ENCODE measurements at regions not wholly inside any gene's neighbourhood (a gene's known extent, or its start where the extent isn't known, plus 50 kb on each side); places are given as distances from the start of the nearest gene placed in this dataset.

GRCh38 chr1:182195733-182196132, 134.2 kb upstream of the ZNF648 start:
- Histone ChIP-seq H3K9me3 (ENCODE audit: control insufficient read depth in 2 of 2, low read length in 2 of 2) (no peaks in the 10 kb centered on the region), H3K4me3 (ENCODE audit: low read length in 2 of 2) (no peak overlapping the region), H3K36me3 (ENCODE audit: control insufficient read depth in 2 of 2, insufficient read depth in 2 of 2, low read length in 2 of 2) (no peaks in the 10 kb centered on the region), H3K27me3 (ENCODE audit: control insufficient read depth in 1 of 2, insufficient read depth in 2 of 2, low read length in 2 of 2) (no peaks in the 10 kb centered on the region), H3K4me1 (ENCODE audit: control insufficient read depth, insufficient read depth, low read length) (peaks cover 5% of the 10 kb centered on the region), H3K9ac (ENCODE audit: low read length in 2 of 2) (no peak overlapping the region), H3K27ac (ENCODE audit: low read length) (no peak overlapping the region)

DNA sequence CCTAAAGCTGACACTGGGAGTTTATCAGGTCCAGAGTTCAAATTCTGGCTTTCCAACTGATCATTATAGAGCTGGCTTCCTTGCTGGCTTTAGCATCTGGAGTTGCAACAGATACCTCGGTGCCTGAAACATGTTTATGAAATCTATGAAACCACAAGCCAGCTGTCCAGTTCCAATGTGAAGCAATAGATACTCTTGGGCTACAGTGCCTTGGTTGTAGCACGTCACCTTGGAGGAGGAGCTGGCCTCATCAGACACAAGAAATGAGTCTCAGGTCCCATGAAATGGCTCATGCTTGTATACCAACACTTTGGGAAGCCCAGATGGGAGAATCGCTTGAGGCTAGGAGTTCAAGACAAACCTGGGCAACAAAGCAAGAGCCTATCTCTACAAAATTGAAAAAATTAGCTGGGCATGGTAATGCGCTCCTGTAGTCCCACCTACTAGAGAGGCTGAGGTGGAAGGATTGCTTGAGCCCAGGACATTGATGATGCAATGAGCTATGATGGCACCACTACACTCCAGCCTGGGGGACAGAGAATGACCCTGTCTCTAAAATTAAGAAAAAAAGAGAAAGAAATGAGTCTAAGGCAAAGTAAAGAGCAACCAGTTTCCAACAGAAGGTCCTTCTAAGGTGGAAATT, 132.5 kb upstream of the ZNF648 start:
- H3K9me3 ChIP-seq (ENCODE audit: control insufficient read depth in 2 of 2, low read length in 2 of 2), result no peaks in the 10 kb centered on the region
- H3K9ac ChIP-seq (ENCODE audit: low read length in 2 of 2), result no peak overlapping the region
- no peak overlapping the region for H3K4me3 ChIP-seq (ENCODE audit: low read length in 2 of 2)
- H3K27me3 ChIP-seq (ENCODE audit: control insufficient read depth in 1 of 2, insufficient read depth in 2 of 2, low read length in 2 of 2), result no peaks in the 10 kb centered on the region
- no peak overlapping the region for H3K27ac ChIP-seq (ENCODE audit: low read length)
- peaks cover 5% of the 10 kb centered on the region for H3K4me1 ChIP-seq (ENCODE audit: control insufficient read depth, insufficient read depth, low read length)
- H3K36me3 ChIP-seq (ENCODE audit: control insufficient read depth in 2 of 2, insufficient read depth in 2 of 2, low read length in 2 of 2), result no peaks in the 10 kb centered on the region

GRCh38 chr1:182192966-182193365, 131.5 kb upstream of the ZNF648 start:
- Histone ChIP-seq H3K36me3 (ENCODE audit: control insufficient read depth in 2 of 2, insufficient read depth in 2 of 2, low read length in 2 of 2) (no peaks in the 10 kb centered on the region), H3K4me1 (ENCODE audit: control insufficient read depth, insufficient read depth, low read length) (peaks cover 5% of the 10 kb centered on the region), H3K27me3 (ENCODE audit: control insufficient read depth in 1 of 2, insufficient read depth in 2 of 2, low read length in 2 of 2) (no peaks in the 10 kb centered on the region), H3K4me3 (ENCODE audit: low read length in 2 of 2) (no peak overlapping the region), H3K27ac (ENCODE audit: low read length) (no peak overlapping the region), H3K9ac (ENCODE audit: low read length in 2 of 2) (no peak overlapping the region), H3K9me3 (ENCODE audit: control insufficient read depth in 2 of 2, low read length in 2 of 2) (no peaks in the 10 kb centered on the region)

GRCh38 chr1:182192215-182192614, 130.7 kb upstream of the ZNF648 start:
- no peaks in the 10 kb centered on the region for H3K27me3 ChIP-seq (ENCODE audit: control insufficient read depth in 1 of 2, insufficient read depth in 2 of 2, low read length in 2 of 2)
- no peak overlapping the region for H3K27ac ChIP-seq (ENCODE audit: low read length)
- peaks cover 5% of the 10 kb centered on the region for H3K4me1 ChIP-seq (ENCODE audit: control insufficient read depth, insufficient read depth, low read length)
- no peaks in the 10 kb centered on the region for H3K36me3 ChIP-seq (ENCODE audit: control insufficient read depth in 2 of 2, insufficient read depth in 2 of 2, low read length in 2 of 2)
- H3K9me3 ChIP-seq (ENCODE audit: control insufficient read depth in 2 of 2, low read length in 2 of 2), result no peaks in the 10 kb centered on the region
- no peak overlapping the region for H3K4me3 ChIP-seq (ENCODE audit: low read length in 2 of 2)
- no peak overlapping the region for H3K9ac ChIP-seq (ENCODE audit: low read length in 2 of 2)

- Histone ChIP-seq H3K27me3 (ENCODE audit: control insufficient read depth in 1 of 2, insufficient read depth in 2 of 2, low read length in 2 of 2) (no peaks in the 10 kb centered on the region), H3K9ac (ENCODE audit: low read length in 2 of 2) (no peak overlapping the region), H3K4me3 (ENCODE audit: low read length in 2 of 2) (no peak overlapping the region), H3K27ac (ENCODE audit: low read length) (no peak overlapping the region), H3K36me3 (ENCODE audit: control insufficient read depth in 2 of 2, insufficient read depth in 2 of 2, low read length in 2 of 2) (no peaks in the 10 kb centered on the region), H3K4me1 (ENCODE audit: control insufficient read depth, insufficient read depth, low read length) (peaks cover 6% of the 10 kb centered on the region), H3K9me3 (ENCODE audit: control insufficient read depth in 2 of 2, low read length in 2 of 2) (no peaks in the 10 kb centered on the region)
These were observed 130.0 kb upstream of the ZNF648 start for GRCh38 chr1:182191381-182192115.

DNA sequence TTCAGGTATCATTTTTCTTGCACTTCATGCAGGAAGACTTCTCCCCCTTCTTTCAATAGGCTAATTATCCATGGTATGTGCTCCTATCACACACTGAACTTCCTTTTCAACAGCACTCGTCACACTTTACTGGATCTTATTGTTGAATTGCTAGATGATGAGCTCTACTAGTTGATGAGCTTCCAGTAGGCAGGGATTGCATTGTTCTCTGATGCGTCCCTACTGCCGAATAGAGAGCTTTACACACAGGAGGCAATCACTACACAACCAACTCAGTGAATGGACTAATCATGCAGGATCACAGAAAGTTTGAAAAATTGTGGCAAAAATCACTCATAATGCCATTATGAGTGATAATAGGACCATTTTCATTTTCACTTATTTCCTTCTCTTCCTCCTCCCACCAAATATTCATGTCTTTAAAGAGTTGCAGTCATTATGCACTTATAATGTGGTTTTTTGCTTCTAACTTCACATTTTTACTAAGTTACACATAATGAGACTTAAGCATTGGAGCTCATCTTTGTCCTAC, 128.1 kb upstream of the ZNF648 start:
- no peak overlapping the region for H3K9ac ChIP-seq (ENCODE audit: low read length in 2 of 2)
- no peaks in the 10 kb centered on the region for H3K27me3 ChIP-seq (ENCODE audit: control insufficient read depth in 1 of 2, insufficient read depth in 2 of 2, low read length in 2 of 2)
- H3K4me3 ChIP-seq (ENCODE audit: low read length in 2 of 2), result no peak overlapping the region
- H3K4me1 ChIP-seq (ENCODE audit: control insufficient read depth, insufficient read depth, low read length), result peaks cover 7% of the 10 kb centered on the region
- no peaks in the 10 kb centered on the region for H3K9me3 ChIP-seq (ENCODE audit: control insufficient read depth in 2 of 2, low read length in 2 of 2)
- H3K27ac ChIP-seq (ENCODE audit: low read length), result no peak overlapping the region
- no peaks in the 10 kb centered on the region for H3K36me3 ChIP-seq (ENCODE audit: control insufficient read depth in 2 of 2, insufficient read depth in 2 of 2, low read length in 2 of 2)

DNA sequence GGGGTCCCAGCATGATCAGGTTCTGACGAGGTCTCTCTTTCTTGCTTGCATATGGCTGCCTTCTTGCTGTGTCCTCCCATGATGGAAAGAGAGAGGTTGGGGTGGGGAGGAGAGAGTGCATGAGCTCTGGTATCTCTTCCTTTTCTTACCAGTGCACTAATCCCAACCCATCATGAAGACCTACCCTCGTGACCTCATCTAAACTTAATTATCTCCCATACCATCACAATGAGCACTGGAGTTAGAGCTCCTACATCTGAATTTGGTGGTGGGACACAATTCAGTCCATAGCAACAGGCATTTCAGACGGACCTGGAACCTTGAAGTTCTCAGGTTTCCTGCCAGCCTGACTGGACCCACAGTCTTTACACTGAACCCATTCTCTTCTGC, 125.2 kb upstream of the ZNF648 start:
- Histone ChIP-seq H3K9me3 (ENCODE audit: control insufficient read depth in 2 of 2, low read length in 2 of 2) (no peaks in the 10 kb centered on the region), H3K36me3 (ENCODE audit: control insufficient read depth in 2 of 2, insufficient read depth in 2 of 2, low read length in 2 of 2) (no peaks in the 10 kb centered on the region), H3K27me3 (ENCODE audit: control insufficient read depth in 1 of 2, insufficient read depth in 2 of 2, low read length in 2 of 2) (no peaks in the 10 kb centered on the region), H3K4me3 (ENCODE audit: low read length in 2 of 2) (no peak overlapping the region), H3K9ac (ENCODE audit: low read length in 2 of 2) (no peak overlapping the region), H3K27ac (ENCODE audit: low read length) (no peak overlapping the region), H3K4me1 (ENCODE audit: control insufficient read depth, insufficient read depth, low read length) (peaks cover 3% of the 10 kb centered on the region)

- Histone ChIP-seq H3K4me1 (ENCODE audit: control insufficient read depth, insufficient read depth, low read length) (peaks cover 2% of the 10 kb centered on the region), H3K27ac (ENCODE audit: low read length) (no peak overlapping the region)
These were observed 124.6 kb upstream of the ZNF648 start for GRCh38 chr1:182185842-182186756.

DNA sequence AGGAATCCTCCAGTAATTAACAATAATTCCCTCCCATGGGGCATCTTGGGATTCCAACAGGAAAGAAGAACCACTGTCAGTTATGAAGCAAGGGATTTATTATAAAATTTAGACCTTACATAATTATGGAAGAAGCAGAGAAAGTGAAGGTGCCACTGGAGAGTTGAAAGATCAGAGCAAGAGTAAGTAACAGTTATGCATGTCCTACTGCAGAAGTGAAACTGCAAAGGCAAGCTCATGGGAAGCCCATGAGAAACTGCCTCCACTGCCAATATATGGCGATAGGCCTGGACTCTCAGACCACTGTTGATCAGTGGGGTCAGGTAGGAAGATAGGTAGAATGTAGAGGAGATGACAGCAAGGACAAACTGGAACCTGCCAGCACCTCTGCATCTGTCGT, 123.6 kb upstream of the ZNF648 start:
- Histone ChIP-seq H3K9ac (ENCODE audit: low read length in 2 of 2) (no peak overlapping the region), H3K9me3 (ENCODE audit: control insufficient read depth in 2 of 2, low read length in 2 of 2) (no peaks in the 10 kb centered on the region), H3K36me3 (ENCODE audit: control insufficient read depth in 2 of 2, insufficient read depth in 2 of 2, low read length in 2 of 2) (no peaks in the 10 kb centered on the region), H3K27me3 (ENCODE audit: control insufficient read depth in 1 of 2, insufficient read depth in 2 of 2, low read length in 2 of 2) (no peaks in the 10 kb centered on the region), H3K27ac (ENCODE audit: low read length) (no peak overlapping the region), H3K4me3 (ENCODE audit: low read length in 2 of 2) (no peak overlapping the region), H3K4me1 (ENCODE audit: control insufficient read depth, insufficient read depth, low read length) (peaks cover 2% of the 10 kb centered on the region)

More at GRCh38 chr1:182185842-182186756, 124.6 kb upstream of the ZNF648 start:
- Histone ChIP-seq H3K36me3 (ENCODE audit: control insufficient read depth in 2 of 2, insufficient read depth in 2 of 2, low read length in 2 of 2) (no peaks in the 10 kb centered on the region), H3K4me3 (ENCODE audit: low read length in 2 of 2) (no peak overlapping the region), H3K9ac (ENCODE audit: low read length in 2 of 2) (no peak overlapping the region), H3K27me3 (ENCODE audit: control insufficient read depth in 1 of 2, insufficient read depth in 2 of 2, low read length in 2 of 2) (no peaks in the 10 kb centered on the region), H3K9me3 (ENCODE audit: control insufficient read depth in 2 of 2, low read length in 2 of 2) (no peaks in the 10 kb centered on the region)

DNA sequence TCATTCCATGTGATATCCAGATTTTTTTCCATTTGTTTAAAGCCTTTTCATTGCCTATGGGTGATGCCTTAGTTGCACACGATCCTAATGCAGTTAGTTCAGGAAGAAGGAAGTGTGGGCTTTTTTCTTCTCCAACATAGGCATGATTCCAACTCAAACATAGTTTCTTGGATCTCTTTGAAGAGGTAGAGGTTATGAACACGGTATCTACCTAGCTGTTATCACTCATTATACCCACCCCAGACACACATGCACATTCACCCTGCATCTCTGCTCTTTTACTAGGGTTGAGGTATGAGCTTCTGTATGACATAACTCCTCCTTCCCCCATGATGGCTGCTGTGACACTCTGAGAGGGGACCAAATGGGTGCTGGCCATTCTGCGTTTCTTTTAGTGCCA, 122.1 kb upstream of the ZNF648 start:
- Histone ChIP-seq H3K4me1 (ENCODE audit: control insufficient read depth, insufficient read depth, low read length) (peaks cover 2% of the 10 kb centered on the region), H3K4me3 (ENCODE audit: low read length in 2 of 2) (no peak overlapping the region), H3K27me3 (ENCODE audit: control insufficient read depth in 1 of 2, insufficient read depth in 2 of 2, low read length in 2 of 2) (no peaks in the 10 kb centered on the region), H3K9ac (ENCODE audit: low read length in 2 of 2) (no peak overlapping the region), H3K27ac (ENCODE audit: low read length) (no peak overlapping the region), H3K36me3 (ENCODE audit: control insufficient read depth in 2 of 2, insufficient read depth in 2 of 2, low read length in 2 of 2) (no peaks in the 10 kb centered on the region), H3K9me3 (ENCODE audit: control insufficient read depth in 2 of 2, low read length in 2 of 2) (no peaks in the 10 kb centered on the region)

Data from stomach smooth muscle (tissue), 2 donors.